HG03432 (cell line): ENCODE measurements at regions not wholly inside any gene's neighbourhood (a gene's known extent, or its start where the extent isn't known, plus 50 kb on each side); places are given as distances from the start of the nearest gene placed in this dataset.
"Not testable (repeated sequence)": the region's sequence is repeated elsewhere in the genome, so short reads cannot be mapped to it uniquely, and the experiment has no call there.

Experiments used
- ATAC-seq: cut with Tn5 transposase; IDR thresholded peaks from one replicate; pipeline ENCODE4 v1.9.1; 2021; ENCODE audit warnings: mild to moderate bottlenecking, moderate library complexity; ENCODE audit not compliant: unreplicated experiment

DNA sequence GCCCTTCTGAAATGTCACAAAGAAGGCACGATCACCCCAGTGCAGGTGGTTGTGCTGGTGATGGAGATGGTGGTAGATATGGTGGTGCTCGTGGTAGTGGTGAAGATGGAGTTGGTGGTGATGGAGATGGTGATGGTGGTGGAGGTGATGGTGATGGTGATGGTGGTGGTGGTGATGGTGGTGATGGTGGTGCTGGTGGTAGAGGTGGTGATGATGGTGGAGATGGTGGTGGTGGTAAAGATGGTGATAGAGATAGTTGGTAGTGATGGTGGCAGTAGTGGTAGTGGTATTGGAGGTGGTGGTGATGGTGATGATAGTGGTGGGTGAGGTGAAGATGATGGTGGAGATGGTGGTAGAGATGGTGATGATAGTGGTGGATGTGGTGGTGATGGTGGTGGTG, 88.1 kb upstream of the SALL1 start:
- no peak for ATAC-seq

DNA sequence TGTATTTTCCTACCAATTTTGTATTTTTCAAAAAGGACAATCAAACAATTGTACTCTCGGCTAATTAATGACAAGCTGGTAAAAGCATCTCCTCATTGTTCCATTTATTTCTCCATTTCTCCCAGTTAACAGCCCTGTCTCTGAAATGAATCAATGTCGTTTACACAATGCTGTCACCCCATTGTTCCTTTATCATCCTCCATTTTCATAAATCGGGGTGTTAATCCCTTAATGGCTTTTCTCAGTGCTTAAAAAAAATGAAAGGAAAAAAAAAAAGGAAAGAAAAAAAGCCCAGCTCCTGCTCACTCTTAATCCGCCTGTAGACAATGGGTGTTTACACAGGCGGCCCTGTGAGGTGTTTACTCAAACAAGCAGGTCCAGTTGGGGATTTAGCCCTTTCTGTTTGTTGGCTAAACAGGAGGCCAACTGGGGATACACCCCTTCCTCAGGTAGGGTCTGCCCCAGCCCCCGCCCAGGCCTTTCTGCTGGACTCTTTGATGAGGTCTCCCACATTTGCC, 86.8 kb upstream of the SALL1 start:
- ATAC-seq, result no peak

DNA sequence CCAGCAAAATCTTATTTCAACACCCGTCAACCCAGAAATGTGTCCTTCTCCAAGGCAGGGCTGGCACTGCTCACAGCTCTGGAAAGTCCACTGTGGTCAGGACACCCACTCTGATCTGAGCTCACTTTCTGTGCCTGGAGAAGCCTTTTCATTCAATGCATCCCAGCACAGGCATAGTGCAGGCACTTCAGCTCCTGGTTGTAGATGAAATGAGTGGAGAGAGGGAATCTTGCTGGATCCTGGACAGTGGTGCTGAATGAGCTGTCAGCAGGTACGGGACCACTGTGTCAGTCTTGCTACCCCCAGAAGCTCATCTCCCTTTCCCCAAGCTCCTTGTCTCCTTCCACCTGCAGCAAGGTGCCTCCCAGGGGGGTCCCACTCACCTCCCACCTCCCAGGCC, 86.1 kb upstream of the SALL1 start:
- no peak for ATAC-seq

DNA sequence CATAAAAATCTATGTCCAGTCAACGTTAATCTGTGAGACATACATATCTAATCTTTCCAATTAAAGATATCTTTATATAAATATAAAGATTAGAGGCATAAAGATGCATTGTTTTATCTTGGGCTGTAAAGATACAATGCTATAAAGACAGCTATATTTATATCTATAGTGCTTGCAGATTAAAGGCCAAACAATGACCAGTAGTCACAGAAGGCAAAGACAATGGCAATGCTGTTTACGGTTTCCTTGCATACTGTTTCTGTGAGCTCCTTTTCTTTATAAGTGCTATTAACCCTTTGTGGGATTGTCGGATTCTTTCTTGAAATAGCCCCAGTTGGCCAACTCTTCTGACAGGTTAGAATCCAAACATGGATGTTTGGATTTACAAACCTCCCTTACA, 85.5 kb upstream of the SALL1 start:
- no peak for ATAC-seq

DNA sequence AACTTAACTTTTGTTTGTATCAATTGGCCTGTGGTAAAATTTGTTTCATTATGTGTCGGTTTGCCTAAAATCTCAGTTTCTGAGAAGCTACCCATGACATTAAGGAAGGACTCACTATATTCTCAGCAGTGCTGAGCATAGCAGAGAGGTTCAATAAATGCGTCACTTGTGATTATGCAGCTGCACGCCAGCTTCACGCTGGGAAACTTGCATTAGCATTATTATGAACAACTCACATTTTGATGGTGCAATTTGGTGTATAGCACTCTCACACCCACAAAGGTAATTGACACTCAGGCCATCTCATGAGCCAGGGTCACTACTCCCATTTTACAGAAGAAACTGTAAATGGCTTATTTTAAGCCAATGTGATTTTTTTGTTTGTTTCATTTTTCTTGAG, 80.6 kb upstream of the SALL1 start:
- no peak for ATAC-seq

DNA sequence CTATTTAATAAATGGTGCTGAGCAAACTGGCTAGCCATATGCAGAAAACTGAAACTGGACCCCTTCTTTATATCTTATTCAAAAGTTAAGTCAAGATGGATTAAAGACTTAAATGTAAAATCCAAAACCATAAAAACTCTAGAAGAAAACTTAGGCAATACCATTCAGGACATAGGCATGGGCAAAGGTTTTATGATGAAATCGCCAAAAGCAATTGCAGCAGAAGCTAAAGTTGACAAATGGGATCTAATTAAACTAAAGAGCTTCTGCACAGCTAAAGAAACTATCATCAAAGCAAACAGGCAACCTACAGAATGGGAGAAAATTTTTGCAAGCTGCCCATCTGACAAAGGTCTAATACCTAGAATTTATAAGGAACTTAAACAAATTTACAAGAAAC, 79.0 kb upstream of the SALL1 start:
- not testable (repeated sequence) for ATAC-seq

DNA sequence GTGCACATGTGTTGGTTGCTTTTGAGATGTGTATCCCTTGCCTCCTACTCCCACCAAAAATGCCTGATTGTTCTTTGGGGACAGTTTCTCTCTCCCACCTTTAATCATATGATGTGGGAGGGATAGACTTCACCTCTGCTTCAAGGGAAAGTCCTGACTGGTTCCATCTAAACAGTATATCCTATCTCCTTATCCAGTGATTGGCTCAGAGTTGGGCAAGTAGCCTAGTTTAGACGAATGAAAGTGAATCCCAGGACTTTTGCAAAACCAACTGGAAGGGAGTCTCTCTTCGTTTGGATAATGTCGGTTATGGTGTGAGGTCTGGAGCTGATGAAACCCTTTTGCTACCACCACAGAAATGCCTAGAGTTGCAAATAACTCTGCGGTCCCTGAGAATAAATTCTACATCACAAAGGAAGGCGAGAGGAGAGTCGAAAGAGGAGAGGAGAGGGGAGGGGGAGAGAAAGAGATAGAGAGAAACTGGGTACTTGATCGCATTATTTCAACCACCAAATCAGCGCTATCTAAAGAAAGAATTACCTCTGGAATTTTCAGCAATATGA, 77.1 kb upstream of the SALL1 start:
- ATAC-seq, result no peak

DNA sequence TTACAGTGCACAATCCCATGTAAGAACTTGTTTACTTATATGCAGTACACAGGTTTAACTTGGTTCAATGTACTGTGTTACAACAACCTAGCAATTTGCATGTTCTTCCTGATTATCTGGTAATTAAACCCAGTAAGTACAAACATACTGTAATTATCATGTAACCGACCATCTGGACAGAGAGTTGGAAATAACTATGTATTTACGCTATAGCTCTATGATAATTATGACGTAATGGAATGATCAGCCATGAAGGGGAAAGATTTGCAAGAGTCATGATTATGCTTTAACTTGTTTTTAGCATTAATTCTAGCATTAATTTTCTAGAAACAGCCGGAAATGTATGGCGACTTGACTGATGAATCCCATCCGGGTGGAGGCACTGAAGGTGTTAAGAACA, 74.8 kb upstream of the SALL1 start:
- no peak for ATAC-seq

DNA sequence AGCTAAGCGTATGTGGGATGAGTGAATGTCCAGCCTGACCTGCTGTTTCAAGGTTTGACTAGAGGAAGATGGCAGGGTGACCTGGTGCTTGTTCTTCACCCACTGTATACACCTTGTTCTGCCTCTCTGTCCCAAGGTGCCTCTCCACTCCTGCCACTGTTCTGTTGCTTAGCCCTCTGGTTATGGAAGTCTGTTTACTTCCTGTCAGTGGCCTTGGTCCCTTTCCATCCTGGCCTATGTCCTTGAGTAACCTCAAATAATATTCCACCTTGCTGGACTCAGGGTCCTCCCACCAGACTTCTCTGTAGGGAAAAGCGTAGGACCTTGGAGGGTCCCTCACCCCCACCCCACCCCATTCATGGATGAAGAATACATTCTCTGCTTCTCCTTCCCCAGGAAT, 73.2 kb upstream of the SALL1 start:
- no peak for ATAC-seq

DNA sequence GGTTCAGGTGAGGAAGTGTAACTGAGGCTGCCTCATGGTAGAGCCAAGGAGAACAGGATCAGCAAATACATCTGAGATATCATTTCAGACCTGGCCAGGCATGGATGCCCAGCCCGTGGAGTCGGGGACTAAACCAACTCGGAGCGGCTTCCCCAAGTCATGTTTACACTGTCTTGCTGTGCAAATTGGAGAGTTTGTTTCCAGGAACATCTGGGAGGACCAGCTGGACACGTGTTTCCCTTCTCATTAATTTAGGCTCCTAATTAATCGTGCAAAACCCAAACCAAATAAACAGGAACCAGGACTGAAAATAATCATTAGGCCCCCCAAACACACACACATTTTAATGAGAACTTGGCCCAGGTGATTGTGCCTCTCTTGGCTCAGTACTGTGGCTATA, 70.9 kb upstream of the SALL1 start:
- no peak for ATAC-seq

DNA sequence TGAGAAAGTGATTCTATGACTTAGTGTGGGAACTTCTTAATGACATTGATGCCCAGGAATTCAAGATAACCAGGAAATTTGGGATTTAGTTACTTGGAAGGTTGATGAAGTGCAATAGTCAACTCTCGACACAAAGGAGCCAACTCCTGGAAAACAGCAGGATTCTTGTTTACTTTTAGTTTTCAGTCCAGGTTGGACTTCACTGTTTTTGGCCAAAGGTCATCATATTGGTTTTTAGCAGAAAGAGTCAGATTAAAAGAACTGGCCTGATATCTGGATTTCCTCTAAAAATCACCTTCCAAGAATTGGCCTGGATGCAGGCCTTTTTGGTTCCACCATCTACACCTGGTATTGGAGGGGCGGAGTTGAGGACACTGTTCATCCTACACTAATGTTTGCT, 60.1 kb upstream of the SALL1 start:
- ATAC-seq, result no peak

DNA sequence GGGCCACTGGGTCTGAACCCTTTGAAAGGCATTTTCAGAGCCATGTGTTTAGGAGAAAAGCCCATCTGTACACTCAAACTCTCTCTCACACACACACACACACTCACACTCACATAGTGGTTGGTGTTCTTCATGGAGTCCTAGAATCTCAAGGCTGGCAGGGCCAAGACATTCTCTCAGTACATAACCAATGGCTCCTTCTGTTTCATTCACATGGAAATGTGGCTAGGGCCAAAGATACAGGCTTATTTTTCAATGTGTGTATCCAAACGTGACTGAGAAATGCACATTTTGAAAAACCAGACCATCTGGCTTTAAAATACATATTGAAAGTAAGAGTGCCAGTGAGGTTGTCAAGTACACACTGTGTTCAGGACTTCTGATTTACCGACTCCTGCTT, 59.0 kb upstream of the SALL1 start:
- ATAC-seq, result no peak

DNA sequence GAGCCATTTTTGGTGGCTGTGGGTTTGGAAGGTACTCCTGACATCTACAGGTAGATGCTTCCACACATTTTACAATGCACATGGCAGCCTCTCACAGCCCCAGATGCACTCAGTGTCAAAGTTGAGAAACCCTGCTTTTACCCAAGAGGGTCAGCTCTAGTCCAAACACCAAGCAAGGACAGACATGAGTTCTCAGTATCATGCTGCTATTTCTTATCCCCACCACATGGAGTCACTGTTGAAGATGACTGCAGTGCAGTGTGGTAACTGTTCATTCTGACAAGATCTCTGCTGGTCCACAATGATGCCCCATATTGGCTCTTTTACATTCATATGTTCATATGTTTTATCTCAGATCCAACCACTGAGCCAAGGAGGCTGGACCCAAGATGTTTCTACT, 50.5 kb upstream of the SALL1 start:
- ATAC-seq, result no peak
